Activated naive CD4-positive, alpha-beta T cell treated with anti-CD3 and anti-CD28 coated beads, Interleukin-2, amount 50 U/mL, for 72 hours (primary cell): ENCODE measurements at regions not wholly inside any gene's neighbourhood (a gene's known extent, or its start where the extent isn't known, plus 50 kb on each side); places are given as distances from the start of the nearest gene placed in this dataset.

ENCODE experiments used
- ATAC-seq, 2 donors: fragments of 150-1000 bp; cut with Tn5 transposase; 2 replicates each; pipeline ENCODE4 v1.10.0; 2021; ENCODE audit warnings: mild to moderate bottlenecking in 2 of 2, moderate library complexity in 2 of 2
- DNase-seq, 2 donors: peaks; one replicate each; pipeline ENCODE4 v3.0.0; 2021 to 2022; ENCODE audit warnings: low spot score in 2 of 2
- H3K27ac Mint-ChIP-seq, 2 donors: one replicate each; pipeline ENCODE4 v1.8.0; 2022; ENCODE audit warnings: mild to moderate bottlenecking in 2 of 2, mixed read lengths in 2 of 2
- H3K36me3 Mint-ChIP-seq, 2 donors: one replicate each; pipeline ENCODE4 v1.8.0; 2022; ENCODE audit warnings: mixed read lengths in 2 of 2
- H3K9me3 Mint-ChIP-seq, 2 donors: one replicate each; pipeline ENCODE4 v1.8.0; 2022; ENCODE audit warnings: mixed read lengths in 2 of 2

DNA sequence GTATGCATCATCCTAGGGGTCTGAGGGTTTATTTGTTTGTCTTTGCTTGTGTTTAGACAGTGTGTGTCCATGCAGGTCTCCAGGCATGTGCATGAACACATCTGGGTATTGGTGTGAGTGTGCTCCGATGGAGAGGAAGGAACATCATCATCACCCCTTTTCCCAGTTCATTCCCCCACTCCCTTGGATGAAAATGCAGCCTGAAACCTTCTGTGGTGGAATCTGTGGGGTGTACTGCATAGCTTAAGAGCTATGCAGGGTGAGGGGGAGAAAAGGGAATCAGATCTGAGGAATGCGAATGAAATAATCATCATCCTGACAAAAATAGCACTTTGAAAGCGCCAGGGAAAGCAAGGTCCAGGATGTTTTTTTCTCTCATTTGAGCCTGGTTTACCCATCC, 520.1 kb downstream of the NTRK3 start:
- DNase-seq (no peak), ATAC-seq (no peak)
- no peak overlapping the region for H3K27ac Mint-ChIP-seq
- H3K36me3 Mint-ChIP-seq, result peaks cover 0 to 5% of the 10 kb centered on the region in 2 donors
- H3K9me3 Mint-ChIP-seq, result no peaks in the 10 kb centered on the region

DNA sequence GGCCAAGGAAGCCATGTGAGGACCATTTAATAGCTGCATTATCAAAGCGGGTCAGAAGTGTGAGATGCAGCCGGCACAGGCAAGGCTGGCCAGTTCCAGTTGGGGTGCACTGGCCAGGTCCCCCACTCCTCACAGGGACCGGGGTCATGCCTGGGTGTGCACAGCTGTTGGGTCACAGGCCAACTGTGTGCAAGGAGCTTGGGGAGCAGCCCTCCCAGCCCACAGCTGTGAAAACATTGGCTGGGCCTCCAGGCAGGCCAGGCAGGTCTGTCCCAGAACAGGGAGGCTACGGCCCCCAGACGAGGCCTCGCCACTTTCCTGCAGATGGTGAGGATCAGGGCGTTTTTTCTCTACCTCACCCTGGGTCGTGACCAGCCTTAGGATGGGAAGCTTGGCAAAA, 521.0 kb downstream of the NTRK3 start:
- DNase-seq, result no peak
- Mint-ChIP-seq H3K9me3 (no peaks in the 10 kb centered on the region), H3K27ac (no peak overlapping the region), H3K36me3 (peaks cover 0 to 5% of the 10 kb centered on the region in 2 donors)
- ATAC-seq, result no peak

DNA sequence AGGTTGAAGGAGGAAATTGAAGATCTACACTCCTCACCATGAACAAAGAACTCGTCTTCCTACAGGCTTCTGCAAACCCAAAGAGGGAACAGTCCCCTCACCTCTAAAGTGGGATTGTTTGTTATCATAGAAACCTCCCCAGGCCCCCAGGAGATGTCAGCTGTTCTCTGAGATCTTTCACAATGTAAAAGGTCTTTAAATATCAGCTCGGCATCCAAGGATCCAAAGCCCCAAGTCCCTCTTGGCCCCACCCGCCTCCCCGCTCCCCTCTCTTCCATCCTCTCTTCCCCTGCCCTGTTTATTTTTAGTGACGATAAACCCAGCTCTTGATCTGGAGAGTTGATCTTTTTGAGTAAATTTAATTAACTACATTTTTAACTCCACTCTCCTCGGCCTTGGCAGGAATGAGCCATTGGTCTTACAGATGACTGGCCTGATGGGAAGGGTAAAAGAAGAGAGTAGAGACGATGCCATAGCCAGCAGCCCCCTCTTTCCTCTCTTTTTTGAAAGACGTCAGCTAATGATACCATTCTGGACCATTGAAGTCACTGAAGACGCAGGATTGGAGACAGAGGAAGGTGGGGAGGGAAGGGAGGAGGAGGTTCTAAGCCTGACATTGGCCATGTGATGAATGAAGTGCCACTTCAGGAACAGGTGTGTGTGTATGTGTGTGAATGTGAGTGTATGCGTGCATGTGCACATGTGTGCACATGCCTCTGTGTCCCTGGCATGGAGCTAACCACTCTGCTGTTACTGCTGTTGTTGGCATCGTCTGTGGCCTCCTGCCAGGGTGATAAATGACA, 521.8 kb downstream of the NTRK3 start:
- ATAC-seq, result no peak
- DNase-seq, result no peak
- H3K36me3 Mint-ChIP-seq, result peaks cover 0 to 5% of the 10 kb centered on the region in 2 donors
- H3K9me3 Mint-ChIP-seq, result no peaks in the 10 kb centered on the region
- peak overlapping the region in 1 of 2 donors; percentile 39 for H3K27ac Mint-ChIP-seq

DNA sequence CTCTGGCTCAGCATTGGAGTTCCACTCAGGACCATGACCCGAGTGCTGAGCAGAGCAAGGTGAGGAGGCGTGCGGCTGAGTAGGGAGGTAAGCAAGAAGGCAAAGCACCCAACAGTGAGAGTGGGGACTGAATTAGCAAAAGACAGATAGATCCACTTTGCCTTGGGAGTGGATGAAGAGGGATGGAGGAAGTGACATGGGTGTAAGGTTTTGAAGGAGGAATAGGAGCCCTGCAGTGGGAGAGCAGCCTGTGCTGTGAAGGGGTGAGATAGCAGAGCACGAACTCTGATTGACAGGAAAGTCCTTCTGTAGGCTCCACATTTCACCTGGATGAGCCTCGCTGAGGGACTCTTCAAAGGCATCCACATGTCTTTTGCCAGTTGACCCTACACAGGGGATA, 522.6 kb downstream of the NTRK3 start:
- peaks cover 0 to 5% of the 10 kb centered on the region in 2 donors for H3K36me3 Mint-ChIP-seq
- ATAC-seq, result no peak
- no peaks in the 10 kb centered on the region for H3K9me3 Mint-ChIP-seq
- DNase-seq, result no peak
- no peak overlapping the region for H3K27ac Mint-ChIP-seq

DNA sequence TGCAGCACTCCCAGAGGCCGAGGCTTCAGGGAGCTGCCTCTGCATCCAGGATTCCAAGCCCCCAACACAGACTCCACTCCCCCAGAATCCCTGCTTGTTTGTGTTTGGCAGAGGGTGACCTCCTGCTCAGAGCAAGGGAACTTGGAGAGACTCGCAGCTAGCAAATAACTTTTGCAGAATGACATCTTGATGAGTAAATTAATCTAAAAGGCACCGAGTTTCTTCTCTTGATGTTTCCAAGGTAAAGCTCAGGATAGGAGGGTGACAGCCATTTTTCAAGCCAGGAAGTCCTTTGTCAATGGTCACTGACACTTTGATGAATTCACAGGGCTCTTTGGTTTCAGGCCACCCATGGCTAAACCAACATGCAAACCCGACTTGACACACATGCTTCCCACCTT, 523.0 kb downstream of the NTRK3 start:
- DNase-seq, result no peak
- Mint-ChIP-seq H3K9me3 (no peaks in the 10 kb centered on the region), H3K27ac (no peak overlapping the region), H3K36me3 (peaks cover 0 to 5% of the 10 kb centered on the region in 2 donors)
- no peak for ATAC-seq

- Mint-ChIP-seq H3K36me3 (peaks cover 0 to 5% of the 10 kb centered on the region in 2 donors), H3K27ac (no peak overlapping the region), H3K9me3 (no peaks in the 10 kb centered on the region)
- DNase-seq (no peak), ATAC-seq (no peak)
Observed at GRCh38 chr15:87732976-87733375, 523.6 kb downstream of the NTRK3 start.

GRCh38 chr15:87731630-87732029, 524.9 kb downstream of the NTRK3 start:
- ATAC-seq (no peak), DNase-seq (no peak)
- Mint-ChIP-seq H3K36me3 (peaks cover 0 to 5% of the 10 kb centered on the region in 2 donors), H3K27ac (no peak overlapping the region), H3K9me3 (no peaks in the 10 kb centered on the region)

- peaks cover 0 to 5% of the 10 kb centered on the region in 2 donors for H3K36me3 Mint-ChIP-seq
- DNase-seq, result no peak
- no peak overlapping the region for H3K27ac Mint-ChIP-seq
- no peaks in the 10 kb centered on the region for H3K9me3 Mint-ChIP-seq
- no peak for ATAC-seq
Observed at GRCh38 chr15:87730706-87731105, 525.8 kb downstream of the NTRK3 start.

DNA sequence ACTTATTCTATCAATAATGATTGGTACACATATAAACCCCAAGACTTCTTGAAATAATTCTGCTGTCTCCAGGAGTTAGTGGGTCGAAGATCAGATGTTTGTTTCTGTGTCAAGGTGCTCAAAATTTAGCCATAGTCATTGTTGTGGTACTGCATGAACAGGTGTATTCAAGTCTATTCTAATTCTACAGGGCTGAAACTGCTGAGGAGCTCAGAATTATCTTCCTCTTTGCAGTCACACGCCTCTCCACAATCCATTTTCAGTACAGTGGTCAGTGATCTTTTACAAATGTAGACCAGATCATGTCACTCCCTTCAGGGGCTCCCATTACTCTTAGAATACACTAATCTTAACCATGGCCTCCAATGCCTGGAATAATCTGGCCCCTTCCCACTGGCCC, 527.5 kb downstream of the NTRK3 start:
- DNase-seq, result no peak
- Mint-ChIP-seq H3K27ac (no peak overlapping the region), H3K36me3 (peaks cover 0 to 4% of the 10 kb centered on the region in 2 donors), H3K9me3 (no peaks in the 10 kb centered on the region)
- ATAC-seq, result no peak

- ATAC-seq (no peak), DNase-seq (no peak)
- no peaks in the 10 kb centered on the region for H3K36me3 Mint-ChIP-seq
- H3K9me3 Mint-ChIP-seq, result no peaks in the 10 kb centered on the region
- no peak overlapping the region for H3K27ac Mint-ChIP-seq
Observed at GRCh38 chr15:87727073-87727472, 529.5 kb downstream of the NTRK3 start.

DNA sequence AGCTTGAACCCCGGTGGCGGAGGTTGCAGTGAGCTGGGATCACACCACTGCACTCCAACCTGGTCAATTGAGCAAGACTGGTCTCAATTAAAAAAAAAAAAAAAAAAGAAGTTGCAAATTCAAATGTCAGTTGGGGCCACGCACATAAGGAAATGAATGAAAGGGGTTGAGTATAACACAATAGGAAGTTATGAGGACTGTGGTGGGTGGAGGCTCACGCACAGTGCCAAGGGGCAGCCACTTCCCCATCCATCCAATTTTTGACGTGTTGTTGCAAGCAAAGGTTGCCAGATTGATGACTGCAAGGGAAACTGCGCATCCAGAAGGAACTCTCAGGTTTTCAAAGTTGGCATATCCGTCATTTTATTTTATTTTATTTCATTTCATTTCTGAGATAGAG, 532.2 kb downstream of the NTRK3 start:
- Mint-ChIP-seq H3K9me3 (peaks cover 0 to 4% of the 10 kb centered on the region in 2 donors), H3K36me3 (no peaks in the 10 kb centered on the region), H3K27ac (no peak overlapping the region)
- ATAC-seq, result no peak
- no peak for DNase-seq

- H3K36me3 Mint-ChIP-seq, result no peaks in the 10 kb centered on the region
Observed at GRCh38 chr15:87722941-87723691, 533.4 kb downstream of the NTRK3 start.

DNA sequence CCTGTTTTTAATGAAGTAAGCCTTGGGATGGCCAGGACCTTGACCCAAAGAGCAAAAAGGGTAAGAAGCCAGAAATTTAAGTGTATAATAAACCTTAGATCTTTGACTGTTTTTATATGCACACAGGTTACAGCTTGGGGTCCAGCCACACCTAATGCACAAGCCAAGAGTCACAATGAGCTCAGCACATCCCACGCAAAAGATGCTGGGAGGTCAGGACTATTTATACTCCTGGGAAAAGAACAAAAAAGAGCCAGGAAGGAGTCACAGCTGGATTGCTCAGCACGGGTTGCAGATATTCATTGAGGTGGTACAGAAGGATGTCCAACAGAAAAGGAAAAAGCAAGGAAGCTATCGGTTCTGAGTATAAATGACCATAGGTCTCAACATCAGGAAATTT, 536.3 kb downstream of the NTRK3 start:
- peaks cover 0 to 4% of the 10 kb centered on the region in 2 donors for H3K9me3 Mint-ChIP-seq
- no peak for DNase-seq
- H3K27ac Mint-ChIP-seq, result no peak overlapping the region
- no peaks in the 10 kb centered on the region for H3K36me3 Mint-ChIP-seq
- ATAC-seq, result no peak

More at GRCh38 chr15:87722941-87723691, 533.4 kb downstream of the NTRK3 start:
- Mint-ChIP-seq H3K9me3 (peaks cover 0 to 4% of the 10 kb centered on the region in 2 donors), H3K27ac (peak overlapping the region in 1 of 2 donors; percentile 65)
- ATAC-seq (no peak), DNase-seq (no peak)

DNA sequence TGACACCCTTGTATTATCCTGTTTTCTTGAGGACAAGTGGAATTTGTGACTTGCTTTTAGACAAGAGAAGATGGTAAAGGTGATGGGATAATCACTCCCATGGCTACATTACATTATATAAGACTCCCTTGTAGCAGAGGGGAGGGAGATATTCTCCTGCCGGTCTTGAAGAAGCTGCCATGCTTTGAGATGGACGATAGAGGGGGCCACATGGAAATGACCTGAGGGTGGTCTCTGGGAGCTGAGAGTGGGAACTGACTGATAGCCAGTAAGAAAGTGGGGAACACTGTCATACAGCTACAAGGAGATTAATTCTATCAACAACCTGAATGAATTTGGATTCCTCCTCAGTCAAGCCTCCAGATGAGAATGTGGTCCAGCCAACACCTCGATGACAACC, 540.1 kb downstream of the NTRK3 start:
- H3K27ac Mint-ChIP-seq, result no peak overlapping the region
- H3K9me3 Mint-ChIP-seq, result peaks cover 0 to 4% of the 10 kb centered on the region in 2 donors
- ATAC-seq (no peak), DNase-seq (no peak)
- H3K36me3 Mint-ChIP-seq, result no peaks in the 10 kb centered on the region

GRCh38 chr15:87715252-87715651, 541.3 kb downstream of the NTRK3 start:
- peaks cover 0 to 4% of the 10 kb centered on the region in 2 donors for H3K9me3 Mint-ChIP-seq
- H3K27ac Mint-ChIP-seq, result no peak overlapping the region
- DNase-seq (no peak), ATAC-seq (no peak)
- H3K36me3 Mint-ChIP-seq, result no peaks in the 10 kb centered on the region

- ATAC-seq (peak in 1 of 2 donors; percentile 86), DNase-seq (peak in 1 of 2 donors; percentile 3)
- H3K36me3 Mint-ChIP-seq, result no peaks in the 10 kb centered on the region
- no peaks in the 10 kb centered on the region for H3K9me3 Mint-ChIP-seq
- no peak overlapping the region for H3K27ac Mint-ChIP-seq
Observed at GRCh38 chr15:87713475-87713879, 543.1 kb downstream of the NTRK3 start.

- no peak for ATAC-seq
- Mint-ChIP-seq H3K27ac (no peak overlapping the region), H3K9me3 (no peaks in the 10 kb centered on the region), H3K36me3 (no peaks in the 10 kb centered on the region)
- no peak for DNase-seq
Observed at GRCh38 chr15:87712211-87712610, 544.3 kb downstream of the NTRK3 start.
